22Rv1 (cell line): ENCODE measurements at regions not wholly inside any gene's neighbourhood (a gene's known extent, or its start where the extent isn't known, plus 50 kb on each side); places are given as distances from the start of the nearest gene placed in this dataset.

Experiments used
- H3K27ac ChIP-seq: fragments of 450-650 bp; 2 replicates; pipeline ENCODE4 v1.5.1; 2017
- CTCF ChIP-seq: fragments of 450-650 bp; IDR thresholded peaks from 2 replicates; pipeline ENCODE4 v1.5.1; 2017; ENCODE audit warnings: mild to moderate bottlenecking
- ZFX ChIP-seq: fragments of 450-650 bp; IDR thresholded peaks from 2 replicates; pipeline ENCODE4 v1.6.1; 2017; ENCODE audit warnings: antibody characterized with exemption, borderline replicate concordance

- no peak overlapping the region for H3K27ac ChIP-seq
- TF ChIP-seq ZFX: no peak
- no peak; the same call in none of the 2 replicates for TF ChIP-seq CTCF
Observed at GRCh38 chr1:63074321-63074720, 248.0 kb upstream of the FOXD3 start.

GRCh38 chr1:63082766-63083165 lies 239.6 kb upstream of the FOXD3 start:
- H3K27ac ChIP-seq: no peak overlapping the region
- TF ChIP-seq ZFX: no peak

GRCh38 chr1:63087966-63088365 lies 234.4 kb upstream of the FOXD3 start:
- H3K27ac ChIP-seq: no peak overlapping the region
- TF ChIP-seq ZFX: no peak

GRCh38 chr1:63099188-63099587 lies 223.2 kb upstream of the FOXD3 start:
- H3K27ac ChIP-seq: no peak overlapping the region
- TF ChIP-seq ZFX (no peak), CTCF (no peak)

GRCh38 chr1:63101336-63101735 lies 221.0 kb upstream of the FOXD3 start:
- no peak for TF ChIP-seq ZFX
- TF ChIP-seq CTCF: no peak

GRCh38 chr1:63103682-63104081 lies 218.7 kb upstream of the FOXD3 start:
- H3K27ac ChIP-seq: no peak overlapping the region
- TF ChIP-seq ZFX: no peak
- no peak for TF ChIP-seq CTCF

More at GRCh38 chr1:63101336-63101735, 221.0 kb upstream of the FOXD3 start:
- no peak overlapping the region for H3K27ac ChIP-seq

- H3K27ac ChIP-seq: no peak overlapping the region
- TF ChIP-seq CTCF: no peak
- TF ChIP-seq ZFX: no peak
Observed at GRCh38 chr1:63107066-63107465, 215.3 kb upstream of the FOXD3 start.

- no peak overlapping the region for H3K27ac ChIP-seq
Observed at GRCh38 chr1:63108206-63108605, 214.2 kb upstream of the FOXD3 start.

More at GRCh38 chr1:63108206-63108605, 214.2 kb upstream of the FOXD3 start:
- TF ChIP-seq ZFX (no peak), CTCF (no peak)
